Omental fat pad (tissue), 3 donors: ENCODE measurements at regions not wholly inside any gene's neighbourhood (a gene's known extent, or its start where the extent isn't known, plus 50 kb on each side); places are given as distances from the start of the nearest gene placed in this dataset. TPM values are rescaled to one million over a fixed set of nuclear protein-coding genes. Genes with fewer than 3 reads are reported as not detected.
"Not testable (repeated sequence)": the region's sequence is repeated elsewhere in the genome, so short reads cannot be mapped to it uniquely, and the experiment has no call there.

Experiments
- ATAC-seq: fragments of 150-250 bp; one replicate; pipeline ENCODE4 v1.9.1; 2016; ENCODE audit warnings: mild to moderate bottlenecking, moderate library complexity; ENCODE audit not compliant: low FRiP score
- DNase-seq: peaks from one replicate; pipeline ENCODE4 v3.0.0-alpha.2; 2019; ENCODE audit warnings: low spot score
- small RNA-seq: library from RNA; depleted of rRNA; stranded (forward); fragments of <200 nt; gene quantifications from one replicate; pipeline ENCODE3, GENCODE V24; 2016
- TF ChIP-seq, protein P1 (sequence below), 3 donors: fragments of 450-650 bp; IDR thresholded peaks; one replicate each; pipeline ENCODE4 v1.5.1; 2016 to 2017; ENCODE audit warnings: antibody characterized with exemption in 3 of 3, mild to moderate bottlenecking in 3 of 3, moderate library complexity in 2 of 3

DNA sequence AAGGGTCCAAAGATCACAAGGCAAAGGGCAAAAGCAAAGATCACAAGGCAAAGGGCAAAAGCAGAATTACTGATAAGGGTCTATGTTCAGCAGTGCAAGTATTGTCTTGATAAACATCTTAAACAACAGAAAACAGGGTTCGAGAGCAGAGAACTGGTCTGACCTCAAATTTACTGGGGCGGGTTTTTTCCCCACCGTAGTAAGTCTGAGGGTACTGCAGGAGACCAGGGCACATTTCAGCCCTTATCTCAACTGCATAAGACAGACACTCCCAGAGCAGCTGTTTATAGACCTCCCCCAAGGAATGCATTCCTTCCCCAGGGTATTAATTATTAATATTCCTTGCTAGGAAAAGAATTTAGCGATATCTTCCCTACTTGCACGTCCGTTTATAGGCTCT is 61.3 kb downstream of the ZNF860 start:
- not testable (repeated sequence) for ATAC-seq, DNase-seq

GRCh38 chr3:32045091-32045915 is 61.1 kb upstream of the GPD1L start:
- peak; percentile 24 for DNase-seq
- peak; percentile 95 for ATAC-seq
- TF ChIP-seq, protein P1, sequence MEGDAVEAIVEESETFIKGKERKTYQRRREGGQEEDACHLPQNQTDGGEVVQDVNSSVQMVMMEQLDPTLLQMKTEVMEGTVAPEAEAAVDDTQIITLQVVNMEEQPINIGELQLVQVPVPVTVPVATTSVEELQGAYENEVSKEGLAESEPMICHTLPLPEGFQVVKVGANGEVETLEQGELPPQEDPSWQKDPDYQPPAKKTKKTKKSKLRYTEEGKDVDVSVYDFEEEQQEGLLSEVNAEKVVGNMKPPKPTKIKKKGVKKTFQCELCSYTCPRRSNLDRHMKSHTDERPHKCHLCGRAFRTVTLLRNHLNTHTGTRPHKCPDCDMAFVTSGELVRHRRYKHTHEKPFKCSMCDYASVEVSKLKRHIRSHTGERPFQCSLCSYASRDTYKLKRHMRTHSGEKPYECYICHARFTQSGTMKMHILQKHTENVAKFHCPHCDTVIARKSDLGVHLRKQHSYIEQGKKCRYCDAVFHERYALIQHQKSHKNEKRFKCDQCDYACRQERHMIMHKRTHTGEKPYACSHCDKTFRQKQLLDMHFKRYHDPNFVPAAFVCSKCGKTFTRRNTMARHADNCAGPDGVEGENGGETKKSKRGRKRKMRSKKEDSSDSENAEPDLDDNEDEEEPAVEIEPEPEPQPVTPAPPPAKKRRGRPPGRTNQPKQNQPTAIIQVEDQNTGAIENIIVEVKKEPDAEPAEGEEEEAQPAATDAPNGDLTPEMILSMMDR (IDR thresholded peaks at IDR 0.05), result no peak

DNA sequence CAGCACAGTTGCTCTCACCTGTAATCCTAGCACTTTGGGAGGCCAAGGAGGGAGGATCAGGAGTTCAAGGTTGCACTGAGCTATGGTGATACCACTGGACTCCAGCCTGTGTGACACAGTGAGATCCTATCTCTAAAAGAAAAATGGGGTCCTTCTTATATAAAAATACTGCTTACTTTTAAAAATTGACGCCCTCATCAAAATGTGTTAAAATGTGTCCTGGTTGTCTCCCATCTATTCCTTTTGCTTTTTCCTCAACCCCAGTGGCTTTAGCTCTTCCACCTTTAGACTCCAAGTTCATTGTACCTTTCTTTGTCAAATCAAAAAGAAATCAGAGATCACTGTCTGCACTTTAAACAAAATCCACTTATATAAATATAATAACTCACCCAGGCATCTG is 60.3 kb upstream of the GPD1L start:
- no peak for DNase-seq
- no peak for ATAC-seq
- TF ChIP-seq, protein P1 (IDR thresholded peaks at IDR 0.05), result no peak

- no peak for ATAC-seq
- DNase-seq, result no peak
- TF ChIP-seq, protein P1 (IDR thresholded peaks at IDR 0.05), result no peak
Measured at GRCh38 chr3:32048487-32049182, 57.8 kb upstream of the GPD1L start.

- DNase-seq (no peak), ATAC-seq (no peak)
- TF ChIP-seq, protein P1 (IDR thresholded peaks at IDR 0.05), result no peak
Measured at GRCh38 chr3:32049916-32050315, 56.5 kb upstream of the GPD1L start.

- not testable (repeated sequence) for DNase-seq, ATAC-seq
Measured at GRCh38 chr3:32052230-32052629, 54.2 kb upstream of the GPD1L start.

DNA sequence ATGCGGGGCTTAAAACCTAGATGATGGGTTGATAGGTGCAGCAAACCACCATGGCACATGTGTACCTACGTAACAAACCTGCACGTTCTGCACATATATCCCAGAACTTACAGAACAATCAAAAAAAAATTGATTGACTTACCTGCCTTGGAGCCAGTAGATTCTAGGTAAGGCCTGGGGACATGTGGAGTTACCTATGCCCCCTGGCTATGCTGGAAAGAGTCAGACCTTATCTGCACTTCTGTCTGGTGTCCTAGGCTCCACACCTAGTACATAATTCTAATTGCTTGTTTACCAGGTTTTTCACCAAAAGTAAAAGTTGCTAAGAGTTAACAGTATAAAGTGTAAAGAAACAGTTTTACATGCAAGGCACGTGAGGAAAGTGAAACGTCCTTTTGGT is 53.6 kb upstream of the GPD1L start:
- DNase-seq, result not testable (repeated sequence)

DNA sequence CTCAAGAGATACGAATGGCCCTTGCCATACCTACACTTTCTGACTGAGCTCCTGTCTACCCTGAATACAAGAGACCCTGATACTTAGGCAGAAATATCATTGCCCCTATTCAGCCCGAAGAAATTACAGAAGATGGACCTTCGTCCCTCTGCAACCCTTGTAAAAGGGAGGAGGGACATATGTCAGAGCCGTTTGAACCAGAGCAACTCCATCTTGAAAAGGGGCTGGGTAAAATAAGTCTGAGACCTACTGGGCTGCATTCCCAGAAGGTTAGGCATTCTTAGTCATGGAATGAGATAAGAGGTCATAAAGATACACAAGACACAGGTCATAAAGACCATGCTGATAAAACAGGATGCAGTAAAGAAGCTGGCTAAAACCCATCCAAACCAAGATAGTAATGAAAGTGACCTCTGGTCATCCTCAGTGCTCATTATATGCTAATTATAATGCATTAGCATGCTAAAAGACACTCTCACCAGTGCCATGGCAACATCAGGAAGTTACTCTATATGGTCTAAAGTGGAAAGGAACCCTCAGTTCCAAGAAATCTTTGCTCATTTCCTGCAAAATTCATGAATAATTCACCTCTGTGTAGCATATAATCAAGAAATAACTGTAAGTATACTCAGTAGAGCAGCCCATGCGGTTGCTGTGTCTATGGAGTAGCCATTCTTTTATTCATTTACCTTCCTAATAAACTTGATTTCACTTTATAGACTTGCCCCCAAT is 49.7 kb upstream of the GPD1L start:
- no peak for DNase-seq
- ATAC-seq, result no peak
- TF ChIP-seq, protein P1 (IDR thresholded peaks at IDR 0.05), result no peak

More for the DNA sequence above, 53.6 kb upstream of the GPD1L start:
- not testable (repeated sequence) for ATAC-seq

Small RNAs in the stretch of these regions (small RNA-seq; reads per million reads assigned to genes)
- gene RF00019, result not detected
